Kidney epithelial cell (primary cell): ENCODE measurements at regions not wholly inside any gene's neighbourhood (a gene's known extent, or its start where the extent isn't known, plus 50 kb on each side); places are given as distances from the start of the nearest gene placed in this dataset.

Source experiments
- DNase-seq: peaks from one replicate; pipeline ENCODE4 v3.0.0-alpha.2; 2010; ENCODE audit warnings: low read depth
- H3K27me3 ChIP-seq: 2 replicates; pipeline ENCODE4 v1.6.0; 2011; ENCODE audit warnings: low read length; ENCODE audit not compliant: control insufficient read depth, insufficient read depth
- H3K36me3 ChIP-seq: 2 replicates; pipeline ENCODE4 v1.5.1; 2011; ENCODE audit warnings: low read length; ENCODE audit not compliant: control insufficient read depth, insufficient read depth
- H3K4me3 ChIP-seq: 2 replicates; pipeline ENCODE4 v1.5.1; 2011; ENCODE audit warnings: low read depth, mild to moderate bottlenecking, control low read depth, low read length
- TF ChIP-seq, protein P1 (sequence below): IDR thresholded peaks from 2 replicates; pipeline ENCODE4 v1.5.1; 2011; ENCODE audit warnings: mild to moderate bottlenecking, moderate library complexity, low read length, control low read depth, inconsistent platforms; ENCODE audit not compliant: insufficient read depth, poor library complexity, severe bottlenecking

DNA sequence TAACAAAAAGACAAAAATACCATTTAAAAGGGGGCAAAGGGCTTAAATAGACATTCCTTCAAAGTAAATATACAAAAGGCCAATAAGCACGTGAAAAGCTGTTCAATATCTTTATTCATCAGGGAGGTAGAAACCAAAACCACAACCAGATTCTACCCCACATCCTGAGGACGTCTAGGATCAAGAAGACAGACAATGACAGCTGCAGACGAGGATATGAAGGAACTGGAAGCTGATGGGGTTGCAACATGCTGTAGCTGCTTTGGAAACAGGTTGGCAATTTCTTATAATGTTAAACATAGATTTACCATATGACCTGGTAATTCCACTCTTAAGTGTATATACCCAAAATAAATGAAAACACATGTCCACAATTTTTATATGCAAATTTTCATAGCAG lies 85.1 kb upstream of the C14orf180 start:
- no peak overlapping the region for H3K4me3 ChIP-seq
- TF ChIP-seq, protein P1, sequence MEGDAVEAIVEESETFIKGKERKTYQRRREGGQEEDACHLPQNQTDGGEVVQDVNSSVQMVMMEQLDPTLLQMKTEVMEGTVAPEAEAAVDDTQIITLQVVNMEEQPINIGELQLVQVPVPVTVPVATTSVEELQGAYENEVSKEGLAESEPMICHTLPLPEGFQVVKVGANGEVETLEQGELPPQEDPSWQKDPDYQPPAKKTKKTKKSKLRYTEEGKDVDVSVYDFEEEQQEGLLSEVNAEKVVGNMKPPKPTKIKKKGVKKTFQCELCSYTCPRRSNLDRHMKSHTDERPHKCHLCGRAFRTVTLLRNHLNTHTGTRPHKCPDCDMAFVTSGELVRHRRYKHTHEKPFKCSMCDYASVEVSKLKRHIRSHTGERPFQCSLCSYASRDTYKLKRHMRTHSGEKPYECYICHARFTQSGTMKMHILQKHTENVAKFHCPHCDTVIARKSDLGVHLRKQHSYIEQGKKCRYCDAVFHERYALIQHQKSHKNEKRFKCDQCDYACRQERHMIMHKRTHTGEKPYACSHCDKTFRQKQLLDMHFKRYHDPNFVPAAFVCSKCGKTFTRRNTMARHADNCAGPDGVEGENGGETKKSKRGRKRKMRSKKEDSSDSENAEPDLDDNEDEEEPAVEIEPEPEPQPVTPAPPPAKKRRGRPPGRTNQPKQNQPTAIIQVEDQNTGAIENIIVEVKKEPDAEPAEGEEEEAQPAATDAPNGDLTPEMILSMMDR: no peak
- DNase-seq: no peak
- H3K36me3 ChIP-seq: no peaks in the 10 kb centered on the region
- no peaks in the 10 kb centered on the region for H3K27me3 ChIP-seq

DNA sequence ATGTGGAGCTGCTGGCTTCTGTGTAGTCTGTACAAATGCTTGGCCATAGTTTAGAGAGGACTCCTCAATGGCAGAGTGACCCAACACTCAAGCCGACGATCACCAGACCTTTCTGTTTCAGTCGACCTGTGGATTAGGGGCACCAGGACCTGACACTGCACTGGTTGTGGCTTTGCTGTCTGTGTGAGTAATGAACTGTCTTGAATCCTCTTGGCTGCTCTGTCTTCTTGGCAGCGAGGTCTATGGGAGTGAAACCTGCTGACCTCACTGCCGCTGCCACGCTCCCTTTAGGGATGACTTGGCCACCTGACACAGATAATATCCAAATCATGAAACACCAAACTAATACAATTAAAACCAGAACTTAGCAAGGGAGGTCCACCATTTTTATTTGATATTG lies 83.5 kb upstream of the C14orf180 start:
- H3K36me3 ChIP-seq: no peaks in the 10 kb centered on the region
- TF ChIP-seq, protein P1: no peak
- no peaks in the 10 kb centered on the region for H3K27me3 ChIP-seq
- no peak overlapping the region for H3K4me3 ChIP-seq
- no peak for DNase-seq

DNA sequence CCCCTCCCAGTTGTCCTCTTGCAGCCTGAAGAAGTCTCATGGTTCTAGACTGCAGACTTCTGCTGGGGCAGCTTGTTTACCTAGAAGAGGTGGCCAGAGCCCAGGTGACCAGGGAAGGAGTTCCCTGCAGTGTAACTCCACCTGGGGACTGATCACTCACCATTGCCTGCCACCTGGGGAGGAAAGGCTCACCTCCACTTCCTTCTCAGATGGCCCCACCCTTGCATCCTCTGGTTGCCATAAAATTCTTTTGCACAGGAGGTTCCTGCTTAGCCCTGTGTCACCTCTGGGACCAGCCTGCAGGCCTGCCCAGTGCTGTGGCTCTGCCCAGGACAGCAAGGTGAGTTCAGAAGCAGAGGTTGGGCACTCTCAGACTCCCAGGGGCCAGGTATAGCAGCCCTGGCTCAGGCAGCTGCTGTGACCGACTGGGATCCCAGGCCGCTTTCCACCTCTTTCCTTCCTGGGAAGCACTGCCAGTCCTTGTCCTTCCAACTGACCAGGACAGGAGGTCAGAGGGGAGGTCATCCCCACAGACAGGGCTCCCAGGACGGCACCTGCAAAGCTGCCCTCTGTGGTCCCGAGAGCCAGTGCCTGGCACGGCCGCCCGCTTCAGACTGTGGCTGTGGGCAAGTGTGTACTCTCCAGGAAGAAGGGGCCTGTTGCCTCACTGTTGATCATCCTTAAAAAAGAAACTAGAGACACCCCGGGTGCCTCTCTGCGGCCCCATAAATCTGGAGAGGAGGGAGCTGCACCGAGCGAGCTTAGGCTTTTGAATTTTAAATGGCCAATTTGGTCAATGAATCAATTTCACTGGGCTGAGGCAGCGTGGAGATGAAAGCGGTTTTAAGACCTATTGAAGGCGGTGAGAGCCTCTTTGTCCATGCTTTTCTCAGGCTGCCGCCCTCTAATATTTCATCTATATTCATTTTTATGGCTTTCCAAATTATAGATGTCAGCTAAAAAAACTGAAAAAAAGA lies 79.5 kb upstream of the C14orf180 start:
- Histone ChIP-seq H3K36me3 (no peaks in the 10 kb centered on the region), H3K4me3 (no peak overlapping the region), H3K27me3 (no peaks in the 10 kb centered on the region)
- TF ChIP-seq, protein P1: no peak
- DNase-seq: no peak

DNA sequence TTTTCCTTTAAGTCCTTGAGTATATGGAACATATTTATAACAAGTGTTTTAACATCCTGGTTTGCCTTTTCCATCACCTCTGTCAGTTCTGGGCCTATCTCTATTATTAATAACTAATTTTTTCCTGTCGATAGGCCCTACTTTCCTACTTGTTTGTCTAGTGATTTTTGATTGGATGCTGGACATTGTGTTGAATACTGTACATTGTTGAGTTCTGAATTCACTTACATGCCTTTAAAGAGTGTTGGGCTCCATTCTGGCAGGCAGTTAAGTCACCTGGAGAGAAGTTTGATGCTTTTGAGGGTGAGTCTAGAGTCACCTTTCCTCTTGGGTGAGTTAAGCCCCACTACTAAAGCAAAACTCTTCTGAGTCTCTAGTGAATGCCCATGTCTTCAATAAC lies 77.5 kb upstream of the C14orf180 start:
- Histone ChIP-seq H3K4me3 (no peak overlapping the region), H3K27me3 (no peaks in the 10 kb centered on the region), H3K36me3 (no peaks in the 10 kb centered on the region)
- TF ChIP-seq, protein P1: no peak
- no peak for DNase-seq

DNA sequence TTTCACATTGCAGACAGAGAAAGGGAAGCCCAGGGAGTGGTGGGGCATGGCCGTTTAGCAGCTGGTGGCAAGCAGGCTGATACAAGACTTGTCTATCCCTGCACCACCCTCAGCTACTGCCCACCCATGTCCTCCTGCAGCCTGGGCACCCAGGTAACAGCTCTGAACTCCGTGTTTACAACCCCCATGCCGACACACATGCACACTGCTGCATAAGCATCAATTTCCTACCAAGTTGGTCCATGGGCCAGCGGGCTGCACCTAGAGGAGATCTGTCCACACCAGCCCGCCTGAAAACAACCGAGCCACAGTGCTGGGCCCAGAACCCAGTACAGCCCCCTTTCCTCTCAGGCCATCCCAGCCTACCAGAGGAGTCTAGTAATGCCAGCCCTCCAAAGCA lies 75.9 kb upstream of the C14orf180 start:
- H3K27me3 ChIP-seq: no peaks in the 10 kb centered on the region
- no peak for DNase-seq
- no peak overlapping the region for H3K4me3 ChIP-seq
- no peaks in the 10 kb centered on the region for H3K36me3 ChIP-seq
- TF ChIP-seq, protein P1: no peak
